HG02884 (cell line): ENCODE measurements at regions not wholly inside any gene's neighbourhood (a gene's known extent, or its start where the extent isn't known, plus 50 kb on each side); places are given as distances from the start of the nearest gene placed in this dataset.
A peak's percentile ranks its signal among the peaks of the same experiment; 100 is the strongest.
"Not testable (repeated sequence)": the region's sequence is repeated elsewhere in the genome, so short reads cannot be mapped to it uniquely, and the experiment has no call there.

Source experiments
- ATAC-seq: cut with Tn5 transposase; IDR thresholded peaks from one replicate; pipeline ENCODE4 v1.9.1; 2021; ENCODE audit warnings: mild to moderate bottlenecking, moderate library complexity; ENCODE audit not compliant: unreplicated experiment

DNA sequence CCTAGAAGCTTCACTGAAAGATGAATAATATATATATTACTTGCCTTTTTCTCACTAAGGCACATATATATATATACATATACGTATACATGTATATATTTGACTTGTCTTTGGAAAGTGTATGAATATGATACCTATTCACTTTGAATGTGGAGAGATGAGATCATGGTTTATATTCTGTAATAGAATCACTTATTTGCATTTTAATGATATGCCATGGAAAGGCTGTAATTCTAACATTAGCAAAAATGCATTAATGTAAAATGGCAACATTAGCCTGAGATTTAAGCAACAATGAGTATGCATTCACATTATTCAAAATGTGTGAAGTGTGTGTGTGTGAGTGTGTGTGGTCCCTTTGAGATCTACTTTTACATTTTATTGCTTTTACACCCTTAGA, 54.5 kb upstream of the PRKD1 start:
- ATAC-seq = no peak

DNA sequence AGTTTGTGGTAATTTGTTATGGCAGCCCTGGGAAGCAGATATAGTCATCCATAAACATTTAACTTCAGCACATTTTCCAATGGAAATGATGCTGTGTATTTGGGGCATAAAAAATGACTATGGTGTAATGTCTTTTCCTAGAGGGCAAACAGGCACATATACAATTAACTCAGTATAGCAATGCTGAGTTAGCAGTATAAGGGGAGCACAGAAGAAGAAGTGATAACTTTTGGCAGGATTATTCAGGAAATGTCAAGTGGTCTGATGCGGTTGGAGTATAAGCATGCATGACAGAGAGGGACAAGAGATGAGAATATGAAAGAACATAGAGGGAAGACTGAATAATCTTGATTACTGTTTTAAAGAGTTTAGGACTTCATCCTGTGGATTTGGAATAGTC, 55.3 kb upstream of the PRKD1 start:
- ATAC-seq = no peak

DNA sequence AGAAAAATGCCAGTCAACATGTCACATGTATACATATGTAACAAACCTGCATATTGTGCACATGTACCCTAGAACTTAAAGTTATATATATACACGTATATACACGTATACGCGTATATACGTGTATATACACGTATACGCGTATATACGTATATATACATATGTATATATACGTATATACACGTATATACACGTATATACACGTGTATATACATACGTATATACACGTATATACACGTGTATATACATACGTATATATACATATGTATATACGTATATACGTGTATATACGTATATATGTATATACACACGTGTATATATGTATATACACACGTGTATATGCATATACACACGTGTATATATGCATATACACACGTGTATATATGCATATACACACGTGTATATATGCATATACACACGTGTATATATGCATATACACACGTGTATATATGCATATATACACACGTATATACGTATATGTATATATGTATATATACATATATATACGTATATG, 62.8 kb upstream of the PRKD1 start:
- ATAC-seq = not testable (repeated sequence)

DNA sequence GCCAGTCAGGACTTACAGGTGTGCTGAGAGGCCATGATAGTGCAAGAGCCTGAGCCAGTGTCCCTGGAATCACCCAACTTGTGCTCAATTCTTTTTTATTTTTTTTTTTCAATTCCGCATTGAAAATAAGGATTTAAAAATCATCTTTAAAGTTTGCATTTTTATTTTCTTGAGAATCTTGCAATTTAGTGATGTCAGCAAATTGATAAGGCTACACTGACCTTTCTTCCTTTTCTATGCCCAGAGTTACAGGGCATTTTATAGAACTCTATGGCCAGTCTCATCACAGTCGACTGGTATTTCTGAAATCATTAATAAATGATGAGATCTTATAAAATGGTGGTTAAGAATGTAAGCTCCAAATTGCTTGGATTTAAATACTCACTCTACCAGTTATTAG, 63.3 kb upstream of the PRKD1 start:
- ATAC-seq = no peak

DNA sequence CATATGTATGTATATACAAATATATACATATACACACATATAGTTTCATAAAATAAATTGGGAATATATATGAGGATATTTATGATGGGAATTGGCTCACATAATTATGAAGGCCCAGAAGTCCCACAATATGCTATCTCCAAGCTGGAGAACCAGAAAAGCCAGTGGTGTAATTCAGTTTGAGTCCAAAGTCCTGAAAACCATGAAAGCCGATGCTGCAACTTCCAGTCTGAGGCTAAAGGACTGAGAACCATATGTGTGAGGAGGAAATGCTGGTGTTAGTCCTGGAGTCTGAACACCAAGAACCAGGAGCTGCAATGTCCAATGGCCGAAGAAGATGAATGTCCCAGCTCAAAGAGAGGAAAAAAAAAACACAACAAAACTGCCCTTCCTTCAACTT, 65.5 kb upstream of the PRKD1 start:
- ATAC-seq = no peak

DNA sequence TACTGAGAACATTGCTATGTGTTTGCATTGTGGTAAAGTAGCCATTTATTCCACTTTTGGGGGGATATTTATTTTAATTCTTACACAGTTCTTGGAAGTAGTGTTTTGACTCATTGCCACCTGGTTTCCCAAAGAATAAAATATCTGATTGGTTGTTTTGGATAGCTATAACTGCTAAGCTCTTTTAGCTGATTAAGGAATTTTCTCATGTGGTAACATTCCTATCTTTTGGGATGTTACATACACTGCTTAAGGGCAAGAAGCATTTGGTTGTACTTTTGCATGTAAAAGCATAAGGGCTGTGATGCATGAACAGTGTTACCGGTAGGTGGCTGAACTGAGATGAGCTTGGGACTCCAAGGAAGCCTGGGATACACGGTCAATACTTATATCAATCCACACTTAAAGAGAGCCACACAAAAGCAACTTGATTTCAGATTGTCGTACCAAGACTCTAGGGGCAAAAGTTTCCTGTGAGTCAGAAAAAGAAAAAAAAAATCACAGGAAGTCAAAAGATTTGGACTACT, 71.4 kb upstream of the PRKD1 start:
- ATAC-seq = no peak

DNA sequence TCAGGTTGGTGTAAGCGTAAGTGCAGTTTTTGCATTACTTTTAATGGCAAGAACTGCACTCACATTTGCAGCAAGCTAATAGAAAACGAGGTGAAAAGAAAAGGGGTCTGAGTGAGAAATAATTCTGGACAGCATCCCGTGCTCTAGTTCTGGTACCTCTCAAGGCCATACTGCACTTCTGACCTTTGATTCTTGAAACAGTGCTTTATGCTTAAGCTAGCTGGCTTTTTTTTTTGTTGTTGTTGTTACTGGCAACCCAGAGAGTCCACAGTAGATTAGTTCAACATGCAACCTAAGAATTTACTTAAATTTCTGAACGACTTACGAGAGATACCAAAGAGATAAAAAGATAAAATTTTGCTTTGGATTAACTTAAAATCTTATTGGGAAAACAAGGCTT, 75.2 kb upstream of the PRKD1 start:
- ATAC-seq = no peak

DNA sequence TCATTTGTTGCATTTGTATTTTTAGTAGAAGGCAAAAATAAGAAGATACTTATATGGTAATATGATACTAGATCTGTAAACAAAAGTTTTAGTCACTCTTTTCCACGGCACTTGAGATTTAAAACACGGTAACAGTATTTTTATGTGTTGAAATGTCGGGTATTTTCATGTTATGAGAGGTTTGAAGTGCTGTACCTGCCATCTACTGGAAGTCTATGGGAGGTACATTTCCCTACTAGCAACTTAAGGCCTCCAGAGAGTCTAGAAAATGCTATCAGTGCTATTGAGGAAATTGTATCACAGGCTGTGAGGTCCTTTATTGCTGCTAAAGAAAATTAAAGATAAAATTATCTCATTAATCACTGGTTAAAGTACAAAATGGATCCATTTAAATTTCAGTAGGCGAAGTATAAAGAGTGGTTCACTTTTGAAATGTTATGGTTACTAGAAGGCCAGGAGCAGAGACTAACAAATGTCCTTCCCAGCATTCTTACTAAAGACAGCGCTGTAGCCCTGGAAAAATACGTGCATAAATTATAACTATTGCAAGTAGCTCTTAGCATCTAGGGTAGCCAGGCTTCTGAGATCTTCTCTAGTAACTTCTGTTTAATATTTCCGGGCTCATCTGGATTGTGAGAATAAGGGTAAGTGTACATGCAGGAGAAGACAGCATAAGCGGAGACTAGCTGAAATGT, 77.6 kb upstream of the PRKD1 start:
- ATAC-seq = peak; percentile 70

DNA sequence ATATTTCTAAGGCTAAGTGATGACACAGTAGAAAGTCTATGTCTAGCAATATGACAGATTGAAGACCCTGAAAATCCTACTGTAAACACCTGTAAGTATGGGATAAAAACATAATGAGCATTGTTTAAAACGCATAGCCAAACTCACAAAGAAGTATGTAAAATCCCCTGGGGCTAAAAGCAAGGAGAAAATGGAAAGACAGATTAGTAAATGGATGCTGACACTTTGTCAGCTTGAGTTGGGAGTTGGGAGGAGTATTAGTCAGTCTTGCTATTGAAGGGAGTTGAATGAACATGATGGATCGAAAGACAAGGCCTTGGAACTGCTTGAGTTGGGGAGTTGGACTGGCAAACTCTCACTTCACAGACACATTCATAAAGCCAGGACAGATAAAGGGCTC, 79.0 kb upstream of the PRKD1 start:
- no peak for ATAC-seq

DNA sequence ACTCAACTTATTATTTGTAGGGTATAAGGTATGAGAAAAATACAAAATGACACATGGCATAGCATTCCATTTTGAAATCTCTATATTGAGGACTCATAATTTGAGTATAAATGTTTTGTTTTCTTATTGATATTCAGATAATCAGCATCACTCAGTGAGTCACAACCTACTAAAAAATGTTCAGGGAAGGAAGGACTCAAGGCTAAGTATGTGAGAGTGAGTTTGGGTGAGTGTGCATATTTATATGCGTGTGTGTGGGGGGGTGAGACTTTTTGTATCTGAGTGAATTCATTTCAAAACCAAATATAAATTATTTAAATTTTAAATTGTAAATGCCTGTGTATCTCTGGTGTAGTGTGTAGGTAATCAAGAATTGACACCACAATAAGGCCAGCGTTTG, 87.8 kb upstream of the PRKD1 start:
- ATAC-seq = no peak

DNA sequence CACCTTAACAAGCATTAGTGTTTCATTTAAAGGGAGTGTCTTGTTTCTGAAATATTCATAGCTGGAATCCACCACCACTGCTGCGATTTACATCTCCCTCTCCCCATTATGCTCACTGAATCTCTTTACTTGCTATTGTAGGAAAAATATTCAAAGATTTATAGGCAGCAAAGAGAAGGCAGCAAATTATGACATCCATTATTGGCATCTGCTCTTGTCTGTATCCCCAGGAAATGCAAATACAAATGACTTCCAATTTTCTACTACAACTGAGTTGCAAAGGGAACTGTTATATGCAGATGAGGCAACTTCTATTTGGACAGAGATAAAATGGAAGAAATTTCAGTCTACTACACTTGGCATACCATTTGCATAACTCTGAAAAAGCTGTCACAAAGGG, 88.4 kb upstream of the PRKD1 start:
- ATAC-seq = no peak

DNA sequence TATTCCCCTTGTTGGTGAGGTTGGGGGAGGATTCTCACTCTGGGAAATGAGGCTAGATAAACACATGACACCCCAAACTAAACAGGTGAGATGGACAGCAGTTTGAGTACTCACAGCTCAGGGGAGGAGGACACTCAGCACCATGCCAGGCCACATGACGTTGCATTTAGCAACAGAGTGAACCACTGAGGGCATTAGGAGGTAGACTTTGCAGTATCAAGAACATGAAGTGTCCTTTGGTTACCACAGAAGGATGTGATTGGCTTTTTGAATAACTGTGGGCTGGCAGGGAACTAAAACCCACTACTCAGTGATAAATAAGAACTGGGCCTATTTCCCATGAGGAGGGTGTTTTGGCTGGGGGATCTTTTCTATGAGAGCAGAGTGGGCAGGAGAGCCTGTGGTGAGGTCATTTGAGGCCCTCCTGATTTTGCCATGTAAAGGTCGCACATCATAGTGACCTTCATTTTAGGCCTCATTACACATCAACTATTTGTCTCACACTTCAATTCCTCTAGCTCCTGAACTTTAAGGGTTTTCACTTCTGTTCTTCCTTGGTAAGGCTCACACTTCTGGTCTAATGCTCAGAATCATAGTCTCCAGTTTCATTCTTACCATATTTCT, 89.8 kb upstream of the PRKD1 start:
- no peak for ATAC-seq

DNA sequence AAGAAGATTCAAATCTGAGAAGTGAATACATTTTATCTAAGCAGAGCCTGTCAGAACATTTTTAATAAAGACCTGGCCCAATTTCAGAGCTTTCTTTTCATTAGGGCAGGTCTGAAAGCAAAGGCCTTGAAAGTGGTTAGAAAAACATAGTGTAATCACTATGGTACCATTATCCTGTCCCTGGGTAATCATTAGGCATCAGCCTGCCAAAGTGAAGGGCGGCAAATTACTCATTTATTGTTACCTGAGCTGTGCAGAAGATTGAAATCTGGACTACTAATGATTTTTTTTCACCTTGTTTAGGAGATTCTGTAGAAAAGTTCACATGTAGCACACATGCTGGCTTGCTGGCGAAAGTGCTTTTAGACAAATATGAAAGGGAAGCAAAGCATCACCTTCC, 92.6 kb upstream of the PRKD1 start:
- ATAC-seq = no peak

DNA sequence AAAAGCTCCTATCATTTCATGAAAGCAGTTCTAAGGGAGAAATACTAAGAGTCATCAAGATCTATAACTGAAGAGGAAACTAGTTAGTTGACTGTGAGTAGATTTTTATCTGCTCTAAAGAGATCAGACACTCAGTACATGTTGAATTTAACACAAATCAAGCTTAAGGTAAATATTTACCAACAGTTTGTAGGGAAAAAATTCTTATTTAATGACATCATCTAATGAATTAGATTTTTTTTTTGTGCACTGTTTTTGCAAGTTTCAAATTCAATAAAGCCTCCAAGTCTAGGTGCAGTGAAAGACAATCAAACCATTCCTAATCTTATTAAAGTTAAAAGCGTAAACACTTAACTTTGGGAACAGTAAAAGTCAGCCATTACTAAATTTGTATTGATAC, 93.0 kb upstream of the PRKD1 start:
- ATAC-seq = no peak

DNA sequence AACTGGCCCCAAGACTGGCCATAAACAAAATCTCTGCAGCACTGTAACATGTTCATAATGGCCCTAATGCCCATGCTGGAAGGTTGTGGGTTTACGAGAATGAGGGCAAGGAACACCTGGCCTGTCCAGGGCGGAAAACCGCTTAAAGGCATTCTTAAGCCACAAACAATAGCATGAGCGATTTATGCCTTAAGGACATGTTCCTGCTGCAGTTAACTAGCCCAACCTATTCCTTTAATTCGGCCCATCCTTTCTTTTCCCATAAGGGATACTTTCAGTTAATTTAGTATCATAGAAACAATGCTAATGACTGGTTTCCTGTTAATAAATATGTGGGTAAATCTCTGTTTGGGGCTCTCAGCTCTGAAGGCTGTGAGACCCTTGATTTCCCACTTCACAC, 95.7 kb upstream of the PRKD1 start:
- ATAC-seq = not testable (repeated sequence)

DNA sequence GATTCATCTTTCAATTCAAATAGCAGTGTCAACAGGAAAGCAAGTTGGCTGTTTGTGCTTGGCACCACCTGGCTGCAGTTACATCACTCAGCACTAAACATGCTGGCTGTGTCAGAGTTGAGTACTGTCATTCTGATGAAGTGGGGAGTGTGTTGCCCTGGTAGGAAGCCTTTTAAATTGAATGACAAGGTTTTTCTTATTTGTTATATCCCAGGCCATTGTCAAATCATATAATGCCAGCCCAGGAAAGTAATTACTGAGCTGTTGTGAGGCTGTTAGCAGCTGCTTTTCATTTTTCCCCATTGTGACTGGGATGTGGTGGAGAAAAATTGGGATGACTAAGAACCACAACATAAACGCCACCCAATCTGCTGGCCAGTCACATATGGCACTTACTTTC, 106.5 kb upstream of the PRKD1 start:
- no peak for ATAC-seq

DNA sequence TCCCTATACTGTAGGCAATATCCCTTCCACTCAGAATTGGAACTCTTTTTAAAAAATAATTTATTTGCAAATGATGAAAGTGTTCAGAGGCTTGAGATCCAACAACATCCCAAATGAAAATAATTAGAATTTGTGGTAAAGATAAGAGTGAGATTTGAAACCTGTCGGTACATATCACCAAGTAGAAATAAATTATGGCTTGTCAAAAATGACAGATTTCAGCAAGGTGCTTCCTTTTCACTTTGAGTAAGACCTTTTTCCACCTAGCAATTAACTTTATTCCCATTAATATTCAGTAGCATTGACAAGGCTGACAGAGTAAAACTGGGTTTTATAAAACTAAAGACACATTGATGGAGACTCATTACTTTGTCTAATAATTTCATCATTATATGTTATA, 107.7 kb upstream of the PRKD1 start:
- ATAC-seq = no peak

DNA sequence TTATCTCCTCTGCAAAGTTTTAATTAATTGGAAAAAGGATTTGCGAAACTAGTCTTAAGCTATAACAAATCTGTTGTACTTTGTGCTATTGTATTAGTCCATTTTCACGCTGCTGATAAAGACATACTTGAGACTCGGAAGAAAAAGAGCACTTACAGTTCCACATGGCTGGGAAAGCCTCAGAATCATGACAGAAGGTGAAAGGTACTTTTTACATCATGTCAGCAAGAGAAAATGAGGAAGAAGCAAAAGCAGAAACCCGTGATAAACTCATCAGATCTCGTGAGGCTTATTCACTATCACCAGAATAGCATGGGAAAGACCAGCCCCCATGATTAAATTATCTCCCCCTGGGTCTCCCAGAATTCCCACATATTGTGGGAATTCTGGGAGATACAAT, 118.1 kb upstream of the PRKD1 start:
- no peak for ATAC-seq

DNA sequence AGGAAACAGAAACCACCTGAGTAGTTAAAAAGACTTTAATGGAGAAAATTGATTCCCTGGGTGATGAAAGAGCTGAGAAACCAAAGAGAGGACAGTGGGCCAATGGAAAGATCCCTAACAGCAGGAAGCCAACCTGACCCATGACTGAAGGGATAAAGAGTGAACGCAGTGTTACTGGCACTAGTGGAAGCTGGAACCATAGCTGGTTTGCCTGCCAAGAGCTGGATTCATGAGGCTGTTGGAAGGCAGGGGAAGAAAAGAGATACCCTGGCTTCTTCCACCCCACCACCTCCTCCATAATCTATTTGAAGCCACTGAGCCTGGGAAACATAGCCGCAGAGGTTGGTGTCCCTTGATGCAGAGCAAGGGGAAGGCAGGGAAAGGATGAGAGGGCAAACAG, 125.5 kb upstream of the PRKD1 start:
- no peak for ATAC-seq

DNA sequence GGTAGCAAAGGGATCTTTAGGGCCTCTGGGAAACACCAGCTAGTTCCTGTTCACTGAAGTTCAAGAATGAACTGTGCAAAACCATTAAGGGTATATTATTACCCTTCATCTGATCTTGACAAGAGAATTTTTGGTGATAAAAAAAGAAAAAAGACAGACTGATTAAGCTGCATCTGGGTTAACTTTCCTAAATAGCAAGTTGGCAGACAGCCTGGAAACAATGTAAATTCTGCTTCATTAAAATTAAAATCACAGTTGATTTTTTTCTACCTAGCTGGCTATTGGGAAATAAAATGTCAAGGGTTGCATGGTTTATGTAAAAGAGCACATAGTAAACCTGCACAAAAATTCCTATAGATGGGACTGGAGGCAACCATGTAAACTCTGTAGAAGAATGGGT, 126.6 kb upstream of the PRKD1 start:
- no peak for ATAC-seq

DNA sequence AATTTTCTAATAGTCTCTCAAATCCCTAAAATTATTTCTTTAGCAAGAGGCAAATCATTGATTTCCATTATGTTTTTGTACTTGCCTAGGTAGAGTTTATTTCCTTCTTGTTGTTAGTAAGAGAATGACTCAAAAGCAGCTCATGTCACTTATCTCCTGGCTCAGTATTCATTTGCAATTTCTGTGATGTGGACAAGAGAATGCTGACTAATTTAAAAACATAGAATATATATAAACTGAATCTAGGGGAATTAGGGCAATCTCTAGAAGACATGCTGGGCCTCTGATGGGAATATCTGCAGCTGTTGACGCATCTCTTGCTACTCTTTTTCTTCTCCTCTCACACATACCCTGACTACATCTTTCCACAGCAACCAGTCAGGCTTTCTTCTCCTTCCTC, 130.8 kb upstream of the PRKD1 start:
- no peak for ATAC-seq

DNA sequence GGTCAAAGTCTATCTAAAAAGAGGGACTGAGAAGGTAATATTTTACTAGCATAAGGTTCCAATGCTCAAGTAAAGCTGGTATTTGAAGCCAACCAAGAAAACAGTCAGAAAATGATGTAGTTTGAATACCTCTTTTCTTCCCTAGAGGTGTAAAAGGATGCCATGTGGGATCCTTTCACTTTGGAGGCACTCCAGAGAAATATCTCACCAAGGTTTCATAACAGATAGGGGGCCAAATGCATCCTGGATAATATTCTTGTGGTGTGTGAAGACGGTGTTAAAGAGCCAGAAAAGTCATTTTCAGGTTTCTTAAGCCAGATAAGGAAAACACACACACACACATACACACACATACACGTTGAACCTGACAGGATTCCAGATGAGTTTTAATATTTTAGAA, 136.1 kb upstream of the PRKD1 start:
- no peak for ATAC-seq

DNA sequence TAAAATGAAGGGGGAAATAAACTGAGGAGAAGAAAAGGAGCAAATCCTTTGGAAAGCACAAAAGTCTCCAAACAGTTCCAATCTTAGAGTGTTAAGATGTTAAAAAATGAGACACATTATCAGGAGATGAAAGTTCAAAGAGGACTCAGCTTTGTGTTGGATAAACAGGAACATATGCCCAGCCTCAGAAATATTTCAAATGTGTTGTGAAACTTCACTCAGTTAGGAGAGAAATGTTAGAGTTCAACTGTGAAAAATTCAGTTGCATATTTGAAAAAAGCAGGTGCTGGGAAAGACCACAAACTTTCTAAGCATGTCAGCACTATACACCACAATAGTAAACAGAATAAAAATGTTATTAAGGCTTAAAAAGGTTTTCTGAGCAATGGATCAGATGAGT, 136.8 kb upstream of the PRKD1 start:
- no peak for ATAC-seq
